WERI-Rb-1 (cell line): ENCODE measurements at regions not wholly inside any gene's neighbourhood (a gene's known extent, or its start where the extent isn't known, plus 50 kb on each side); places are given as distances from the start of the nearest gene placed in this dataset.
A peak's percentile ranks its signal among the peaks of the same experiment; 100 is the strongest.

ENCODE experiments used
- DNase-seq: peaks from one replicate; pipeline ENCODE4 v3.0.0-alpha.2; 2020
- H3K27ac ChIP-seq: fragments of 250-450 bp; sonication (Bioruptor Pico); 2 replicates; pipeline ENCODE4 v1.5.1; 2020; ENCODE audit warnings: mild to moderate bottlenecking, moderate library complexity
- H3K27me3 ChIP-seq: fragments of 250-450 bp; sonication (Bioruptor Pico); 2 replicates; pipeline ENCODE4 v1.5.1; 2021; ENCODE audit warnings: mild to moderate bottlenecking, low read depth, moderate library complexity; ENCODE audit not compliant: insufficient read depth, severe bottlenecking
- H3K36me3 ChIP-seq: fragments of 250-450 bp; sonication (Bioruptor Pico); 2 replicates; pipeline ENCODE4 v1.5.1; 2020; ENCODE audit warnings: mild to moderate bottlenecking, moderate library complexity
- H3K4me3 ChIP-seq: 2 replicates; pipeline ENCODE4 v1.5.1; 2011; ENCODE audit warnings: low read depth, mild to moderate bottlenecking, control low read depth, low read length
- H3K9me3 ChIP-seq: fragments of 250-450 bp; sonication (Bioruptor Pico); 2 replicates; pipeline ENCODE4 v1.5.1; 2021; ENCODE audit warnings: mild to moderate bottlenecking, moderate library complexity; ENCODE audit not compliant: severe bottlenecking
- TF ChIP-seq, protein P1 (sequence below): IDR thresholded peaks from 2 replicates; pipeline ENCODE4 v1.5.1; 2011; ENCODE audit warnings: low read depth, mild to moderate bottlenecking, control low read depth, inconsistent platforms, low read length

DNA sequence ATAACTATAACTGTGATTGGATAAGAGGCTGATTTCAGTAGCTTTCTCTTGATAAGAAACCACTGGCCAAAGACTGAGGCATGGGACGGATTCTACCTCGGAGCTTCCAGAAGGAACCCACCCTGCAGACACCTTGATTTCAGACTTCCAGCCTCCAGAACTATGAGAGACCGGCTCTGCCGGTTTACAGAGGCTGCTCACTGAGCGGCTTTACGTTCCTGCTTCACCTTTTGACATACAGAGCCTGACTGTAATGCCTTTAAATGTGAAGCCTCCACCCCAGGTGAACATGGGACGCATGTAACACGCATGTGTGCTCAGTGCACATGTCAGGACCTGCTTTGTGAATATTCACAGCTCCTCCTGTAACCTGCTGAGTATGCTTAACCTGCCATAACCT is 361.5 kb downstream of the CTTN start:
- H3K9me3 ChIP-seq = no peaks in the 10 kb centered on the region
- H3K27me3 ChIP-seq = no peaks in the 10 kb centered on the region

GRCh38 chr11:70760416-70761020 is 362.2 kb downstream of the CTTN start:
- Histone ChIP-seq H3K4me3 (no peak overlapping the region), H3K27me3 (no peaks in the 10 kb centered on the region), H3K27ac (no peak overlapping the region), H3K36me3 (no peaks in the 10 kb centered on the region), H3K9me3 (no peaks in the 10 kb centered on the region)
- no peak for DNase-seq
- TF ChIP-seq, protein P1, sequence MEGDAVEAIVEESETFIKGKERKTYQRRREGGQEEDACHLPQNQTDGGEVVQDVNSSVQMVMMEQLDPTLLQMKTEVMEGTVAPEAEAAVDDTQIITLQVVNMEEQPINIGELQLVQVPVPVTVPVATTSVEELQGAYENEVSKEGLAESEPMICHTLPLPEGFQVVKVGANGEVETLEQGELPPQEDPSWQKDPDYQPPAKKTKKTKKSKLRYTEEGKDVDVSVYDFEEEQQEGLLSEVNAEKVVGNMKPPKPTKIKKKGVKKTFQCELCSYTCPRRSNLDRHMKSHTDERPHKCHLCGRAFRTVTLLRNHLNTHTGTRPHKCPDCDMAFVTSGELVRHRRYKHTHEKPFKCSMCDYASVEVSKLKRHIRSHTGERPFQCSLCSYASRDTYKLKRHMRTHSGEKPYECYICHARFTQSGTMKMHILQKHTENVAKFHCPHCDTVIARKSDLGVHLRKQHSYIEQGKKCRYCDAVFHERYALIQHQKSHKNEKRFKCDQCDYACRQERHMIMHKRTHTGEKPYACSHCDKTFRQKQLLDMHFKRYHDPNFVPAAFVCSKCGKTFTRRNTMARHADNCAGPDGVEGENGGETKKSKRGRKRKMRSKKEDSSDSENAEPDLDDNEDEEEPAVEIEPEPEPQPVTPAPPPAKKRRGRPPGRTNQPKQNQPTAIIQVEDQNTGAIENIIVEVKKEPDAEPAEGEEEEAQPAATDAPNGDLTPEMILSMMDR = no peak

More for the DNA sequence above, 361.5 kb downstream of the CTTN start:
- TF ChIP-seq, protein P1 = no peak
- no peak for DNase-seq
- H3K4me3 ChIP-seq = no peak overlapping the region
- H3K27ac ChIP-seq = no peak overlapping the region
- H3K36me3 ChIP-seq = no peaks in the 10 kb centered on the region

DNA sequence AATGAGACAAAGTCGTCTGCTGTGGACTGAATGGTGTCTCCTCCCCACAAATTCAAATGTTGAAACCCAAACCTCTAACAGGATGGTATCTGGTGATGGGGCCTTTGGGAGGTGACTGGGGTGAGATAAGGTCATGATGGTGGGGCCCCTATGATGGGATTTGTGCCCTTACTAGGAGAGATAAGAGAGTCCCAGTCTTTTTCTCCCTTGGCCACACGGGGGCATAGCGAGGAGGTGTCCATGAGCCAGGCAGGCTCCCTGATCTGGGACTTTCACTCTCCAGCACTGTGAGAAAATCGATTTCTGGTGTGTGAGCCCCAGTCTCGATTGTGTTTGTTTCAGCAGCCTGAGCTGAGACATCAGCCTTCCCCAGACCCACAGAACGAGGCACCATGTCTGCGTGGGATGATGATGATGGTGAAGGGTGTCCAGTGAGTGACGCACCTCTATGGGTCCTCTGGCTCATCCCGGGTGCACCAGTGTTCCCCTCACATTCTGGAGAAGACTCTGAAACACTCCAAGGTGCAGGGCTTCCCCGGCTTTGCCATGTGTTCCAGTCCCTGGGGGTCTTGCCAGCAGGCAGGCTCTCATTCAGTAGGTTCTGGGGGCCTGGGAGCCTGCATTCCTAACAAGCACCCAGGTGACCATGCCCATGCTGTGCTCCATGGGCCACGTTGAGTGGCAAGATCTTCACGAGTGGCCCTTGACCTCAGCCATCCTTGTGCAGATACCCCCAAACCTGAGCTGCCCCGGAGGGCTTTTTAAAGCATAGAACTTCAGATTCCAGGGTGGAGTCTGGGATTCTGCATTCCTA is 363.0 kb downstream of the CTTN start:
- Histone ChIP-seq H3K4me3 (no peak overlapping the region), H3K27ac (no peak overlapping the region), H3K27me3 (no peaks in the 10 kb centered on the region), H3K9me3 (no peaks in the 10 kb centered on the region), H3K36me3 (no peaks in the 10 kb centered on the region)
- TF ChIP-seq, protein P1 = peak; percentile 34; the same call in 1 of the 2 replicates
- no peak for DNase-seq

DNA sequence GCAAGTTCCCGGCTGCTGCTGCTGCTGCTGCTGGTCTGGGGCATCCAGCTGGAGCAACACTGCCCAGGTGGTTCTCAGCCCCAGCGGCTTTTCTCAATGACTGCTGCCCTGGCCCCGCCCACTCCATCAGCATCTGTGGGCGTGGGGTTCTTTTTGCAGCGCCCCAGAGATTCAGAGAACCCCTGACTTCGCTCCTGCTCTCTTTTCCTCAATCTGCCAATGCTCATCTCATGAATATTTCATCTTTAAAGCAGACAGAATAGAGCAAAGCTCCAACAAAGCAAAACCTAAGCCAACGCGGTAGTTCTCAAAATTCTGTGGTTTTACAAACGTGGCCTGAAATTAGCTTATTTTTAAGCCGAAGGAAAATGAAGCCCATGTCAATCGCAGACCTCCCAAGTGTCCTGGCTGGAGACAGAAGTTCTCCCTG is 363.6 kb downstream of the CTTN start:
- Histone ChIP-seq H3K27me3 (no peaks in the 10 kb centered on the region), H3K27ac (no peak overlapping the region), H3K36me3 (no peaks in the 10 kb centered on the region), H3K9me3 (no peaks in the 10 kb centered on the region), H3K4me3 (no peak overlapping the region)
- no peak for DNase-seq
- TF ChIP-seq, protein P1 = no peak

DNA sequence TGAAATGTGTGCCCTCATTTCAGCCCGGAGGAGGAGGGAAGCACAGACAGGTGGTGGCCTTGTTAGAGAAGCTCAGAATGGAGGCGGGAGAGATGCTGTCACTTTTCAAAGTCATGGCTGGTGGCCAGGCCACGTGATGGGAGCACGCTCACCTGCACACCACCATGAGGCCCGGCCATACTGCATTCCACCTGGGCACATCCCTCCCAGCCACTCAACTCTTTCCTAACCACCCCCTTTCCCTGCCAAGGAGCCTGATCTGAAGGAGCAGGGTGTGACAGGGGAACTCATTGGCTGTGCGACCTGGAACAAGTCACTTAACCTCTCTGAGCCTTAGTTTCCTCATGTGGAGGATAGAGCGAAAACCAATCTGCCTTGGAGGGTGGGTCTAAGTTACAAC is 364.5 kb downstream of the CTTN start:
- Histone ChIP-seq H3K9me3 (no peaks in the 10 kb centered on the region), H3K27me3 (no peaks in the 10 kb centered on the region), H3K27ac (no peak overlapping the region), H3K4me3 (no peak overlapping the region), H3K36me3 (no peaks in the 10 kb centered on the region)
- TF ChIP-seq, protein P1 = no peak
- no peak for DNase-seq
